HG02943 (cell line): ENCODE measurements at regions not wholly inside any gene's neighbourhood (a gene's known extent, or its start where the extent isn't known, plus 50 kb on each side); places are given as distances from the start of the nearest gene placed in this dataset.
"Not testable (repeated sequence)": the region's sequence is repeated elsewhere in the genome, so short reads cannot be mapped to it uniquely, and the experiment has no call there.

Source experiments
- ATAC-seq: cut with Tn5 transposase; IDR thresholded peaks from one replicate; pipeline ENCODE4 v1.9.1; 2021; ENCODE audit warnings: mild to moderate bottlenecking, low read depth, moderate library complexity; ENCODE audit not compliant: unreplicated experiment

DNA sequence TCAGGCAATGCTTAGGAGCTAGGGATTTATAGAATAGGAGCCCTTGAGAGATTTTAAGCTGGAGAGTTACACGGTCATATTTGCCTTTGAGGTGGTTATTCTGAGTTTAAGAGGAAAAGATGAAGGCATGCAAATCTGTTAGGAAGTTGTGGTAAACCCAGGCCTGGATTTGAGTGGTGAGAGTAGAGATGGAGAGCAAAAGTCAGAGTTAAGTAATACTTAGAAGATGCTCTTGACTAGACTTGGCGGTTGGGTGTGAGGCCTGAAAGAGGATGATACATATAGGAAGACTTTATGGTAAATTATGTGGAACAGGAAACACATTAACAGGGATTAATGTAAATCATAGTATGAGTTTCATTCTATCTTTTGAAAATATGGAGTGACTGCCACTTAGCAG, 136.0 kb upstream of the ARX start:
- no peak for ATAC-seq

GRCh38 chrX:25144043-25144940, 128.5 kb upstream of the ARX start:
- ATAC-seq = no peak

- no peak for ATAC-seq
Measured at GRCh38 chrX:25143596-25143995, 127.8 kb upstream of the ARX start.

DNA sequence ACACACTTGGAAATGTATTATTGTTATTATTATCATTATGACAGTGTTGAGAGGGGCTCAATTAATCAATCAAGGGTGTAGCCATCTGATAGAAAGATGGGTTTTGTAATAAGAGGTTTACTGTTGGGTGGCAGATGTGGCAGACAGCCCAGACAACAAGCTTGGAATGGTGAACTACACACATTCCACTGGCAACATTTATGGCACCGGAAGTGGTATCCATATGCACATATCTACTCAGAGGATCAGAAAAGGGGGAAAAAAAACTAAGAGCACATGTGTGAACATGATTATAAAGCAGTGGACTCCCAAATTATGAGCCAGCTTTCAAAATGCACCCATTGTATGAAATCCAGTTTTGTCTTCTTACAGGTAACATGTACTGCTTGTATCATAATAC, 125.9 kb upstream of the ARX start:
- no peak for ATAC-seq

- ATAC-seq = no peak
Measured at GRCh38 chrX:25131055-25131454, 115.3 kb upstream of the ARX start.

DNA sequence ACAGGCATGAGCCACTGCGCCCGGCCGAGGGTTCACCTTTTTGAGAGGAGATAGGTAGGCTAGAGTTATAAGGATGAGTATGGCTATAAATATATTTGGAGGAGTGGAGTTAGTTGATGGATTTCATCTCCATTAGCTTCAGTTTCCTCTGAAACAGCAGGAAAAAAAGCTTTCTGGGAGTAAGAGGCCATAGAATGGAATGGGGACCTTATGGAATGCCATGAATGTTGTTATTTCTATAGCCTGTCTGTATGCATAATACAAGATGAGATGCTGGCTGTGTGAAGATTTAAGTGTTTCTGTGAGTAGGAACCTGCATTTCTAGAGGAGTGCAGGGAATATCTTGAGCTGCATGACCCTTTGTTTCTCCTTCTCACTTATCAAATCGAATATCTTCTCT, 114.9 kb upstream of the ARX start:
- no peak for ATAC-seq

- ATAC-seq = no peak
Measured at GRCh38 chrX:25125483-25125882, 109.7 kb upstream of the ARX start.

GRCh38 chrX:25124391-25124790, 108.6 kb upstream of the ARX start:
- no peak for ATAC-seq

DNA sequence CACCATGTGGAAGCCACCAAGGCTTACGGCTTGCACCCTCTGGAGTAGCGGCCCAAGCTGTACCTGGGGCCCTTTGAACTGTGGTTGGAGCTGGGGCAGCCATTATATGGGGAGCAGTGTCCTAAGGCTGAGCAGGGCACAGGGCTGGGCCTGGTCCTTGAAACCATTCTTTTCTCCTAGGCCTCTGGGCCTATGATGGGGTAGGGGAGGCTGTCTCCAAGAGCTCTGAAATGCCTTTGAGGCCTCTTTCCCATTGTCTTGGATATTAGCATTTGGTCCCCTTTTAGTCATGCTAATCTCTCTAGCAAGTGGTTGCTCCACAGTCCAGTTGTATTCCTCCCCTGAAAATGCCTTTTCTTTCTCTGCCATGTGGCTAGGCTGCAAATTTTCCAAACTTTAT, 96.4 kb upstream of the ARX start:
- ATAC-seq = no peak

GRCh38 chrX:25108481-25108880, 92.7 kb upstream of the ARX start:
- ATAC-seq = no peak

- no peak for ATAC-seq
Measured at GRCh38 chrX:25105221-25105620, 89.5 kb upstream of the ARX start.

DNA sequence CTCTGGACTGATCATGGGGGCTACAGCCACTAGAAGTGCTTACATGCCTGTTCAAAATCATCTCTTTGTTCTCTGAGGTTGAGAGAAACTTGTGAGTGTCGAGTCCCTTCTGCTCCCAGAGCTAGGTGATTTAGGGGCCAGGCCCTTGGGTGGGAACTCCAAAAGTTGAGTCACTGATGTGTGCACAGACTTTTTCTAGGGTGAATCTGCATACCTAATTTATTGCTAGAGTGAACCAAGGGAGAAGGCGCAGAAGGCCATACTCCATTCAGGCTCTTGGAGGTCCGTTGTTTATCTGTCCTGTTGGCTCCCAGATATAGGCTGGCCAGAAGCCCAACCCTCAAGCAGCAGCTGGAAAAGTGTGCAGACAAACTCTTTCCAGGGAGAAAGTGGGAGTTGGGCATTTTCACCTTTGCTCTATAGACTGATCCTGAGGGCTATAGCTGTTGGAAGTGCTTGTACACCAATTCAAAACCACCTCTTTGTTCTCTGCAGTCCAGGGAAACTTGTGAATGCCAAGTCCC, 80.8 kb upstream of the ARX start:
- no peak for ATAC-seq

GRCh38 chrX:25091152-25091551, 75.4 kb upstream of the ARX start:
- not testable (repeated sequence) for ATAC-seq

GRCh38 chrX:25084446-25084845, 68.7 kb upstream of the ARX start:
- no peak for ATAC-seq

- ATAC-seq = no peak
Measured at GRCh38 chrX:25083661-25084060, 67.9 kb upstream of the ARX start.

DNA sequence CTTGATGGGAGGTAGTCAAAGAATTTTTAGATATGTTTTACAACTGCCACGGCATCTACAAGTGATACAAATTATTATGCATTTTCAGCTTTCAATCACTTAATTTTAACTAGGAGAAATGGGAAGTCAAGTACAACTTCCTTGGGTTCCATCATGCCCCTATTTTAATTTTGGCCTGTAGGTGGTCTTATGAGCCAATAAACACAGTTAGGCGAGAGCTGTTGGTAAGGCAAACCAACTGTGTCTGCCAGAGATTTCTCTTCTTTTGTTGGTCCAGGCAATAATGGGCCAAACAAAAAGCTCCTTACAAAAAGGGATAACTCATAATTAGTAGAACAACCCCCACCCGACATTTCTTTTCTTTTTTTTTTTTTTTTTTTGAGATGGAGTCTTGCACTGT, 63.3 kb upstream of the ARX start:
- no peak for ATAC-seq

- ATAC-seq = no peak
Measured at GRCh38 chrX:25076941-25077500, 61.3 kb upstream of the ARX start.

GRCh38 chrX:25072247-25072646, 56.5 kb upstream of the ARX start:
- no peak for ATAC-seq

DNA sequence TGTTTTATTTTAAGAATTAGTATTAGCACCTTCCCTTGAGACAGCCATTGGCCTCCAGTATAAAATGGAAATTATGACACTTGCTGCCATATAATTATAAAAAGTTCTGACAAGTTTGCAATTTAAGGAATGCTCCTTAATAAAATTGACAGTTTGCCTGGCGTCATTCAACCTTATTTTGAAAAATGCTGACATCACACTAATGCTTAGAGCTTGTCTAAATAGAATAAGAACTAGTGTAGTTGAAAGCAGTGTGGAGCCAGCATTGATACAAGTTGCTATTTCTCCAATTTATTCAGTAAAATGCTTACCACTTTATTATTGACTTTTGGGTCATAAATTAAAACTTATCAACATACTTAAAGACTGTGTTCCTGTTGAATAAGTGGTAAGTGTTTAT, 54.3 kb upstream of the ARX start:
- ATAC-seq = no peak

DNA sequence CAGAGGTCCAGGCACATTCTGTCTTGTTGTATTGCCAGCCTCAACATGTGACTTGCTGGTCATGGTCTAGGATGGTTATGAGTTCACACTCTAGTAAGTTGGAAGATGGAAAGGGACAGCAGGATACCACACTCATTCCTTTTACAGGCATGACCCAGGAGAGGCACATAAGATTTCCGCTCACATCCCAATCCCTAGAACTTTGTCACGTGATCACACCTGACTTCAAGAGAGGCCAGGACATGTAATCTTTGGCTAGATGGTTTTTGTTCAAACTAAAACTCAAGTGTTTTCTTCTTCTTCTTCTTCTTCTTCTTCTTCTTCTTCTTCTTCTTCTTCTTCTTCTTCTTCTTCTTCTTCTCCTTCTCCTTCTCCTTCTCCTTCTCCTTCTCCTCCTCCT, 53.4 kb upstream of the ARX start:
- no peak for ATAC-seq

DNA sequence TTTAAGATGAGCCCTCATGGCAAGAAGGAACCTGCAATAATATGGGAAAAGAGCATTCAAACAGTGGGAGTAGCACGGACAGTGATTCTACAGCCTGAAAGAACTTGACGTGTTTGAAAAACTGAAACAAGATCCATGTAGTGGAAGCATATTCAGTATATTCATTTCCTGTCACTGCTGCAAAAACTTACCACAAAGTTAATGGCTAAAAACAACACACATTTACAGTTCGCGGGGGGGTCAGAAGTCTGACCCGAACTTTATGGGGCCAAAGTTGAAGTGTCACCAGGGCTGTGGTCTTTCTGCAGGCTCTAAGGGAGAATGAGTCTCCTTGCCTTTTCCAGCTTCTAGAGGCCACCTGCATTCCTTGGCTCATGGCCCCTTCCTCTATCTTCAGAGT, 52.6 kb upstream of the ARX start:
- ATAC-seq = no peak
